GM21529 (cell line): ENCODE measurements at regions not wholly inside any gene's neighbourhood (a gene's known extent, or its start where the extent isn't known, plus 50 kb on each side); places are given as distances from the start of the nearest gene placed in this dataset.
"Not testable (repeated sequence)": the region's sequence is repeated elsewhere in the genome, so short reads cannot be mapped to it uniquely, and the experiment has no call there.

Experiments
- ATAC-seq: cut with Tn5 transposase; IDR thresholded peaks from one replicate; pipeline ENCODE4 v1.9.1; 2021; ENCODE audit not compliant: unreplicated experiment

GRCh38 chr6:144667532-144668503 lies 382.7 kb downstream of the UTRN start:
- no peak for ATAC-seq

DNA sequence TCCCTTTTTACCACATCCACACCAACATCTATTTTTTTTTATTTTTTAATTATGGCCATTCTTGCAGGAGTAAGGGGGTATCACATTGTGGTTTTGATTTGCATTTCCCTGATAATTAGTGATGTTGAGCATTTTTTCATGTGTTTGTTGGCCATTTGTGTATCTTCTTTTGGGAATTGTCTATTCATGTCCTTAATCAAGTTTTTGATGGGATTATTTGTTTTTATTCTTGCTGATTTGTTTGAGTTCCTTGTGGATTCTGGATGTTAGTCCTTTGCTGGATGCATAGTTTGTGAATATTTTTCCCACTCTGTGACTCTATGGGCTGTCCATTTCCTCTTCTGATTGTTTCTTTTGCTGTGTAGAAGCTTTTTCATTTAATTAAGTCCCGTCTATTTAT lies 385.1 kb downstream of the UTRN start:
- ATAC-seq, result not testable (repeated sequence)

DNA sequence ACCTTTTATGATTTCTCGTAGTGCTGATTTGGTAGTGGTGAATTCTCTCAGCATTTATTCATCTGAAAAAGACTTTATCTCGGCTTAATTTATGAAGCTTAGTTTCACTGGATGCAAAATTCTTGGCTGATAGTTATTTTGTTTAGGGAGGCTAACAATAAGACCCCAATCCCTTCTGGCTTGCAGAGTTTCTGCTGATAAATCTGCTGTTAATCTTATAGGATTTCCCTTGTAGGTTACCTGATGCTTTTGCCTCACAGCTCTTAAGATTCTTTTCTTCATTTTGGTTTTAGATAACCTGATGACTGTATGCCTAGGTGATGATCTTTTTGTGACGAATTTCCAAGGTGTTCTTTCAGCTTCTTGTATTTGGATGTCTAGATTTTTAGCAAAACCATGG lies 388.7 kb downstream of the UTRN start:
- no peak for ATAC-seq

- ATAC-seq, result peak; percentile 44
These were observed 390.2 kb downstream of the UTRN start for GRCh38 chr6:144675231-144675861.

DNA sequence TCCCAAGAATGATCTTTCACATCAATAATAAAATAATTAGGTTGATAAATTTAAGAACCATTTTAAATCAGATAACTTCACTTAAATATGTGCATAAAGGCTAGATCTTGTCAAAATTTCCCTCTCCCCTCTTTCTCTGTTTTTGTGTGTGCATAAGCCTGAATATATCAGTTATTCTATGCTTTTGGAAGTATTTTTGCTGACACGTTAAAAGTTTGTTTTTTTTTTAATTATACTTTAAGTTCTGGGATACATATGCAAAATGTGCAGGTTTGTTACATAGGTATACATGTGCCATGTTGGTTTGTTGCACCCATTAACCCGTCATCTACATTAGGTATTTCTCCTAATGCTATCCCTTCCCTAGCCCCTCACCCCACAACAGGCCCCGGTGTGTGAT lies 391.2 kb downstream of the UTRN start:
- ATAC-seq, result not testable (repeated sequence)

DNA sequence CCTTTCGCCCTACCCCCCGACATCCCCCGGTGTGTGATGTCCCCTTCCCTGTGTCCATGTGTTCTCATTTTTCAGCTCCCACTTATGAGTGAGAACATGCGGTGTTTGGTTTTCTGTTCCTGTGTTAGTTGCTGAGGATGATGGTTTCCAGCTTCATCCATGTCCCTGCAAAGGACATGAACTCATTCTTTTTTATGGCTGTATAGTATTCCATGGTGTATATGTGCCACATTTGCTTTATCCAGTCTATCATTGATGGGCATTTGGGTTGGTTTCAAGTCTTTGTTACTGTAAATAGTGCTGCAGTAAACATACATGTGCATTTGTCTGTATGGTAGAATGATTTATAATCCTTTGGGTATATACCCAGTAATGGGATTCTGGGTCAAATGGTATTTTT lies 392.1 kb downstream of the UTRN start:
- ATAC-seq, result not testable (repeated sequence)

DNA sequence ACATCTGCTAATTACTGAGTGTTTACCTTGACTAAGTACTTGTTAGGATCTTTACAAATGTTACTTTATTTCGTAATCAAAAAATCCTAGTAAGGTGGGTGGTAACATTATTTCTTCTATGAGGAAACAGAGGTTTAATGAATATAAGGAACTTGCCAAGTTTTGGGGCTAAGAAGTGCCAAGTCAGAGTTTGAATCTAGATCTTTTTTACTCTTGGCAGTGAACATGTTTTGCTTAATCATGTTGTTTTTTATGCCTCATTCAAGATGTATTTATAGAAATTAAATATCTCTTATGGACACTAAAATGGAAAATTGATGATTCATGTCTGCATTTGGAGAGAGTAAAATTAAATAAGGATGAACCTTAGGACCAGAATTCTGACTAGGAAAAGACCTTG lies 393.7 kb downstream of the UTRN start:
- ATAC-seq, result no peak

DNA sequence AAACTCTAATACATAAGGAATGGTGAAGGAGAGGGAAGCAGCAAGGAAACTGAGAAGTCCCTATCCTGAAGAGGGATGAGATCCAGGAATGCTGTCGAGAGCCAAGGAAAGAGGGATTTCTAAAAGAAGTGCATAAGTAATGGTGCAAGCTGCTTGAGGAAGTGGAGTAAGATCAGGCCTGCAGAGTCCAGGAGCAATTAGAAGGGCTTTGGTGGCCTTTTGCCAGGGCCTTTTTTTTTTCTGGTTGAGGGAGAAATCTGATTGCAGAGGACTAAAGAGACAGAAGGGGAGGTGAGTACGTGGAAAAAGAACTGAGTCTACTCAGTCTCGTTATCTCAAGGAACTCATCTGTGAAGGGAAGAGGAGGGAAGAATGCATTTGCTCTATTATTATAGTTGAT lies 396.2 kb downstream of the UTRN start:
- no peak for ATAC-seq

DNA sequence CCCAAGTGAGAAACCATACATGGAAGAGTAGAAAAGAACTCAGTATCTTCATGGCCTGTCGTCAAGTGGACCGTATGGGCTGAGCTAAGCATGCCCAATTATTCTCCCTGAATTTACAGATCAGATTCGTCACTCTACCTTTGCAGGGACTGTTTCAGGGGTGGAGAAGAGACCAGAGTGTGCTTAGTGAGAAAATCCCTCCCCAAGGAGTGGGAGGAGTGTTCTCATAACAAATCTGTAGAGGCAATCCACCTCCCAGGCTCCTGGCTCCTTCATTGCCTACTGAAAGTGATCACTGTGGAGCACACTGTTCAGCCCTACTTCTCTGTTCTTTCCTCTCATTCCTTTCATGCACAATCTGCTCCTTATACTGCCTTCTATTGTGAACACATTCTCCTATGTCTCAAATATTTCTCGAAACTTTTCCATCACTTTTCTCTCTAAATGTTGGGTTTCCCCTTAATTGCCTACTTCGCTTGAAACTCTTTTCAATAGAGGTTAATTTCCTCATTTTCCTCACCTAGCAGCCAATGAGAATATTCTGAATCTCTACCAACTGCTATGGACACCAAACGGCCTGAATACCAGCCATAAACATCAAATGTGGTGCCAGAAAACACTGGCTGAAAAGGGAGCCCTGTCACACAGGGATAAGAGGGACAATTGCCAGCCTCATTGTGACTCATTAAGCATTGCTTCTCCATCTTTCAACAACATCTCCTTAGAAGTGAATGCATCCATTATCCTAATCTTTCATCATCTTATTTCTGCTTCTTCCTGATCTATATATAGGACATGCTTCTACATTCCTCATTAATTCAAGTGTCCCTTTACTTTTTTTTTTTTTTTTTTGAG lies 398.3 kb downstream of the UTRN start:
- ATAC-seq, result no peak

DNA sequence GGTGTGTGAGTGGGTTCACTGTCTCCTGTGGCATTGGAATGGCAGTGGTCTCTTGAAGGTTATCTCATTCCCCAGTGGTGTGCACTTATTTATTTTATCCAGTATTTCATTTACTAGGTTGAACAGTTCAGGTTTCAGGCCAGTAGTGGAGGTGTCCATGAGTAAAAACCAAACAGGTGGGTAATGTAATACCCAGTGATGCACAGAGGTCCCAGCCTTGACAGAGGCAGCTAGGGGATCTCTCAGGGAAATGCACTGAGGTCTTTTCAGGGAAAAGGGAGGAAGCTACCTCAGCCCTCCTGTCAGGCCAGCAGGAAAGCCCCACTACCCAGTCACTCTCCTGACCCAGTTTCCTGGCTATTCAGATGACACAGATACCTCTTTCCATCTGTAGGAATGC lies 403.6 kb downstream of the UTRN start:
- no peak for ATAC-seq

DNA sequence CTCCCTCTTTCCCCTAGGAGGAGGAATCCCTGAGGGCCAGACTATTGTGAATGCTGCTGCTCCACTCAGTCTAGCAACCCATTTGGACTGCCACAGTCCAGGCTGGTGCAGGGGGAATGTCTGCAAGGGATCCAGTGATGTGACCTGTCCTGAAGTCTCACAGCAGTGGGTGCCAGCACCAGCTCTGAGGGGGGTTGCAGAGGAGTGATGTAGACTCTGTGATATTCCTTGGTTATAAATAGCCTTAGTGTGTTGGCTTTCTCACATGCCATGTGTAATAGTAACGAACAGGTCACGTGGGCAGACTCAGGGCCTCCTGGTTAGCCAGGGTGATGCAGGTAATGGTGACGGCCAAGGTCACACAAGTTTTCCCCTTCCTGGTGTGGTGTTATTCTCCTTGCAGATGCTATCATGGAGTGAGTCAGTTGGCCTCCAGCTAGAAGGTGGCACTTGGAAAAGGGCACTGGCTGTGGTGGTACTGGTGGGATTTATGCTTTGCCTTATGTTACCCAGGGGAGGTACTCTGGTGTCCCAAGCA lies 404.4 kb downstream of the UTRN start:
- no peak for ATAC-seq

DNA sequence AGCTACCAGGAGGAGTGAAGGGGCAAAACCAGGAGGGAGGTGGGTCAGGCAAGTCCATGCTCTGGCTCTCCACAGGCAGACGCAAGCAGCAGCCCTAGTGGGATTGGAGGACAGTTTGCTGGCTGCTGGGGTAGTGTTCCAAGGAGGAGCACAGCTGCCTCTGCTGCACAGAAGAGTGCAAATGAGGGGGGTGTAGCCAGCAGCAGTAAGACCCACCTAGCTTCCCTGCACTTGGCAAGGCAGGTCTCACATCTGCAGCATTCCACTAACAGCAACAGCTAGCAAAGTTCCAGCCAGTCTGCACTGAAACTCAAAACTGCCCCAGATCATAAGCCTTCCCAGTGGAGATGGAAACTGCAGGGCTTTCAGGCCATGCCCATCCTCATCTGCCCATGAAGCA lies 405.0 kb downstream of the UTRN start:
- no peak for ATAC-seq

DNA sequence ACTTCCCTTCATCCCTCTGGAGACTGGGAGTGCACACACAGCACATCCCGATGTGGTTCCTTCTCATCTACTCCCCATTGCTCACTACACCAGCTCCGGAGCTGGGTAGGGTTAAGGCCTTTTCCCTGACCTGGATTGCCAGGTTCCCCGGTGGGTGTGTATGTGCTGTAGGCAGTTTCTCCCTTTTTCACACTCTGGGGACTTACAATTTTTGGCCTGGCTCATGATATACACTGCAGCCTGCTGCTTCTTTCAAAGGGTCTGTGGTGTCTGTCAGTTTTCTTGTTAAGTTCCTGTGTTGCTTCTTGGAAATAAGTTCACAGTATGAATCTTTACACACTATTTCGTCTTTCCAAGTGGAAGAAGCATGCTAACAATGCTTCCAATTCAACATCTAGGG lies 405.5 kb downstream of the UTRN start:
- no peak for ATAC-seq

DNA sequence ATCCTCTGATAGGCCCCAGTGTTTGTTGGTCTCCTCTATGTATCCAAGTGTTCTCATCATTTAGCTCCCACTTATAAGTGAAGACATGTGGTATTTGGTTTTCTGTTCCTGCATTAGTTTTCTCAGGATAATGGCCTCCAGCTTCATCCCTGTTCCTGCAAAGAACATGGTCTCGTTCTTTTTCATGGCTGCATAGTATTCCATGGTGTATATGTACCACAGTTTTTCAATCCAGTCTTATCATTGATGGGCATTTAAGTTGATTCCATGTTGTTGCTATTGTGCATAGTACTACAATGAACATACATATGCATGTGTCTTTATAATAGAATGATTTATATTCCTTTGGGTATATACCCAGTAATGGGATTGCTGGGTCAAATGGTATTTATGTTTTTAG lies 406.9 kb downstream of the UTRN start:
- not testable (repeated sequence) for ATAC-seq

GRCh38 chr6:144695858-144696533 lies 410.9 kb downstream of the UTRN start:
- no peak for ATAC-seq

- no peak for ATAC-seq
These were observed 411.7 kb downstream of the UTRN start for GRCh38 chr6:144696610-144697368.

- no peak for ATAC-seq
These were observed 412.2 kb downstream of the UTRN start for GRCh38 chr6:144697369-144697760.

DNA sequence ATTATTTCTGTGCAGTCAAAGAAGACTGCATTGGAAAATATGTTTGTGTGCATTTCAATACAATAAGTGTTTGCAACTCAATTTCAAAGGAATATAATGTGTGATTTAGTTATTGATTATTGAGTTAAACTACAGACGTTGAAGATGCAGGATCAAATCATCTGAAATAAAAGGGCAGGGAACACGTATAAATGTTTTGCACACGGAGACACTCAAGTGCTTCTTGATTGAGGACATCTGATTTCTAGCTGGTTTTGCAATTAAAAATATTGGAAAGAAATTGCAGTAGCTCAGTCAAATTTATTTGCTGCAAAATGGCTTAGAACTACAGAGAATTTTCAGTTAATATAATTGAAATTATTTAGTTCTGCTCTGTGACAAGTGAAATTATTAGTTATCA lies 412.7 kb downstream of the UTRN start:
- no peak for ATAC-seq

DNA sequence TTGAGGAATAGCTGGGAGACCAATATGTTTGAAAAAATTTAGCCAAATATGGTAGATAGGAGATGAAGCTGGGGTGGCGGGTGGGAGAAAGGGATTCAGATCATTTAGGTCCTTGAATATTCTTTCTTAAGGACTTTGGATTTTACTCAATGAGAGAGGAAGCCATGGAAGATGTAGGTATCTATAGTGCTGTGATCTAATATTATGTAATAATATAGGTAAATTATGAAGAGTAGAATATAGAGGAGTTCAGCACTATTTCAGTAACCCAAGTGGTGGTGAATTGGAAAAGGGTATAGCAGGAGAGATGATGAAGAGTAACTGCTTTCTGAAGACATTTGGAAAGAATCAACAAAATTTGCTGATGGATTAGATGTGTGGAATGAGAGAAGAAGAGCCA lies 417.6 kb downstream of the UTRN start:
- ATAC-seq, result no peak

GRCh38 chr6:144710207-144710606 lies 425.1 kb downstream of the UTRN start:
- ATAC-seq, result no peak
